HL-60 (cell line): ENCODE measurements at regions not wholly inside any gene's neighbourhood (a gene's known extent, or its start where the extent isn't known, plus 50 kb on each side); places are given as distances from the start of the nearest gene placed in this dataset.

Experiments
- DNase-seq, 2 experiments: peaks; one replicate each; pipeline ENCODE4 v3.0.0-alpha.2; 2010 to 2020; ENCODE audit warnings: low read depth in 1 of 2, low spot score in 1 of 2
- H3K27ac ChIP-seq: fragments of 250-450 bp; sonication (Bioruptor Pico); replicated peaks from 2 replicates; pipeline ENCODE4 v1.5.1; 2020; ENCODE audit warnings: mild to moderate bottlenecking, moderate library complexity
- H3K27me3 ChIP-seq: fragments of 250-450 bp; sonication (Bioruptor Pico); 2 replicates; pipeline ENCODE4 v1.5.1; 2021; ENCODE audit warnings: mild to moderate bottlenecking, moderate library complexity; ENCODE audit not compliant: insufficient read depth, poor library complexity, severe bottlenecking
- H3K4me3 ChIP-seq: replicated peaks from 2 replicates; pipeline ENCODE4 v1.5.1; 2011; ENCODE audit warnings: mild to moderate bottlenecking, control low read depth, low read length; ENCODE audit not compliant: insufficient read depth
- GABPA ChIP-seq: IDR thresholded peaks from 2 replicates; pipeline ENCODE4 v1.6.1; 2012; ENCODE audit warnings: low read depth
- POLR2AphosphoS5 ChIP-seq: IDR thresholded peaks from 2 replicates; pipeline ENCODE4 v1.6.1; 2012; ENCODE audit warnings: low read depth
- SPI1 ChIP-seq: IDR thresholded peaks from 2 replicates; pipeline ENCODE4 v1.6.1; 2012; ENCODE audit warnings: low read depth, mild to moderate bottlenecking, borderline replicate concordance
- TF ChIP-seq, protein P1 (sequence below): IDR thresholded peaks from one replicate; pipeline ENCODE4 v1.5.1; 2011; ENCODE audit warnings: low read length, control low read depth, inconsistent platforms; ENCODE audit not compliant: insufficient read depth
- TF ChIP-seq, protein P2 (sequence below): IDR thresholded peaks from 2 replicates; pipeline ENCODE4 v1.6.1; 2012; ENCODE audit warnings: low read depth; ENCODE audit not compliant: insufficient replicate concordance

DNA sequence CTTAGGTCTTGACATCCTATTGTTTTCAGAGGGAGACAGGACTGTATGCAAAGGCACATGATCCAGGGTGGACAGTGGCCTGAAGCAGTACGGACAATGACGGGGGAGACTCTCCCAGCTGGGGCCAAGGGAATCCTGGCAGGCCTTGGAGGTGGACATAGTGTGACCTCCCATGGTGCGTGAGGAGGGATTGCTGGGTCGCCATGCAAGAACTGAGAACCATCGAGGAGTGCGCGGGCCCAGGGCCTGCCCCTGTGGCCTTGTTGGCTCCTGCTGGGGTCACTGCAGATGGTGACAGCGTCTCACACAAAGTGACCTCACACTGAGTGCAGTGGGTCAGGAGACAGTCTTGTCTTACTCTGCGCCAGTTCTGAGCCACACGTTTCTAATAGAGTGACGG, 192.4 kb downstream of the GADD45G start:
- H3K4me3 ChIP-seq: no peak overlapping the region
- no peak overlapping the region for H3K27ac ChIP-seq
- no peaks in the 10 kb centered on the region for H3K27me3 ChIP-seq
- TF ChIP-seq GABPA (no peak), SPI1 (no peak), POLR2AphosphoS5 (no peak)
- TF ChIP-seq, protein P1, sequence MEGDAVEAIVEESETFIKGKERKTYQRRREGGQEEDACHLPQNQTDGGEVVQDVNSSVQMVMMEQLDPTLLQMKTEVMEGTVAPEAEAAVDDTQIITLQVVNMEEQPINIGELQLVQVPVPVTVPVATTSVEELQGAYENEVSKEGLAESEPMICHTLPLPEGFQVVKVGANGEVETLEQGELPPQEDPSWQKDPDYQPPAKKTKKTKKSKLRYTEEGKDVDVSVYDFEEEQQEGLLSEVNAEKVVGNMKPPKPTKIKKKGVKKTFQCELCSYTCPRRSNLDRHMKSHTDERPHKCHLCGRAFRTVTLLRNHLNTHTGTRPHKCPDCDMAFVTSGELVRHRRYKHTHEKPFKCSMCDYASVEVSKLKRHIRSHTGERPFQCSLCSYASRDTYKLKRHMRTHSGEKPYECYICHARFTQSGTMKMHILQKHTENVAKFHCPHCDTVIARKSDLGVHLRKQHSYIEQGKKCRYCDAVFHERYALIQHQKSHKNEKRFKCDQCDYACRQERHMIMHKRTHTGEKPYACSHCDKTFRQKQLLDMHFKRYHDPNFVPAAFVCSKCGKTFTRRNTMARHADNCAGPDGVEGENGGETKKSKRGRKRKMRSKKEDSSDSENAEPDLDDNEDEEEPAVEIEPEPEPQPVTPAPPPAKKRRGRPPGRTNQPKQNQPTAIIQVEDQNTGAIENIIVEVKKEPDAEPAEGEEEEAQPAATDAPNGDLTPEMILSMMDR: no peak
- TF ChIP-seq, protein P2, sequence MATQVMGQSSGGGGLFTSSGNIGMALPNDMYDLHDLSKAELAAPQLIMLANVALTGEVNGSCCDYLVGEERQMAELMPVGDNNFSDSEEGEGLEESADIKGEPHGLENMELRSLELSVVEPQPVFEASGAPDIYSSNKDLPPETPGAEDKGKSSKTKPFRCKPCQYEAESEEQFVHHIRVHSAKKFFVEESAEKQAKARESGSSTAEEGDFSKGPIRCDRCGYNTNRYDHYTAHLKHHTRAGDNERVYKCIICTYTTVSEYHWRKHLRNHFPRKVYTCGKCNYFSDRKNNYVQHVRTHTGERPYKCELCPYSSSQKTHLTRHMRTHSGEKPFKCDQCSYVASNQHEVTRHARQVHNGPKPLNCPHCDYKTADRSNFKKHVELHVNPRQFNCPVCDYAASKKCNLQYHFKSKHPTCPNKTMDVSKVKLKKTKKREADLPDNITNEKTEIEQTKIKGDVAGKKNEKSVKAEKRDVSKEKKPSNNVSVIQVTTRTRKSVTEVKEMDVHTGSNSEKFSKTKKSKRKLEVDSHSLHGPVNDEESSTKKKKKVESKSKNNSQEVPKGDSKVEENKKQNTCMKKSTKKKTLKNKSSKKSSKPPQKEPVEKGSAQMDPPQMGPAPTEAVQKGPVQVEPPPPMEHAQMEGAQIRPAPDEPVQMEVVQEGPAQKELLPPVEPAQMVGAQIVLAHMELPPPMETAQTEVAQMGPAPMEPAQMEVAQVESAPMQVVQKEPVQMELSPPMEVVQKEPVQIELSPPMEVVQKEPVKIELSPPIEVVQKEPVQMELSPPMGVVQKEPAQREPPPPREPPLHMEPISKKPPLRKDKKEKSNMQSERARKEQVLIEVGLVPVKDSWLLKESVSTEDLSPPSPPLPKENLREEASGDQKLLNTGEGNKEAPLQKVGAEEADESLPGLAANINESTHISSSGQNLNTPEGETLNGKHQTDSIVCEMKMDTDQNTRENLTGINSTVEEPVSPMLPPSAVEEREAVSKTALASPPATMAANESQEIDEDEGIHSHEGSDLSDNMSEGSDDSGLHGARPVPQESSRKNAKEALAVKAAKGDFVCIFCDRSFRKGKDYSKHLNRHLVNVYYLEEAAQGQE: no peak
- no peak for DNase-seq

DNA sequence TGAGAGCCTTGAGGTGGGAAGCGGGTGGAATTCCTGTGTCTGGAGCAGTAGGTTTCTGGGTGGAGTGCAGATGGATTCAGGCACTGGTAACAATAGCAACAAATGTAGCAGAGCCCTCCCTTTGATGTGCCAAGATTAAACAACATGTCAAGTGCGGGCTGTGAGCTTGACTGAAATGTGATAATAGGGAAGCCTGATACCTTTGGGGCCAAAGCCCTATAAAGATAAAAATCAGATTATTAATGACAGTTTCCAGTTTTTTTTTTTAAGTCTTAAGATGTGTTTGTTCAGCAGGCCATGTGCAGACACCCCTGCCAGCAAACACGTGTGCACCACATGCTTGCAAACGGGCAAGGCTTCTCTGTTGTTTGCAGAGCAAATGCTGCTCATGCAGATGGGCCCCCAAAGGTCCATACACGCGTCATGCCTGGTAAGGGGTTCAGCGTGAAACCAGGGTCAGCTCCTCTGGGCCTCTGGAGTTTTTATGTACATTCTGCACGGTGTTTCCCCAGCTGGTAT, 193.2 kb downstream of the GADD45G start:
- TF ChIP-seq POLR2AphosphoS5 (no peak), GABPA (no peak), SPI1 (no peak)
- TF ChIP-seq, protein P2: no peak
- TF ChIP-seq, protein P1: no peak
- Histone ChIP-seq H3K4me3 (no peak overlapping the region), H3K27me3 (no peaks in the 10 kb centered on the region), H3K27ac (no peak overlapping the region)
- no peak for DNase-seq

DNA sequence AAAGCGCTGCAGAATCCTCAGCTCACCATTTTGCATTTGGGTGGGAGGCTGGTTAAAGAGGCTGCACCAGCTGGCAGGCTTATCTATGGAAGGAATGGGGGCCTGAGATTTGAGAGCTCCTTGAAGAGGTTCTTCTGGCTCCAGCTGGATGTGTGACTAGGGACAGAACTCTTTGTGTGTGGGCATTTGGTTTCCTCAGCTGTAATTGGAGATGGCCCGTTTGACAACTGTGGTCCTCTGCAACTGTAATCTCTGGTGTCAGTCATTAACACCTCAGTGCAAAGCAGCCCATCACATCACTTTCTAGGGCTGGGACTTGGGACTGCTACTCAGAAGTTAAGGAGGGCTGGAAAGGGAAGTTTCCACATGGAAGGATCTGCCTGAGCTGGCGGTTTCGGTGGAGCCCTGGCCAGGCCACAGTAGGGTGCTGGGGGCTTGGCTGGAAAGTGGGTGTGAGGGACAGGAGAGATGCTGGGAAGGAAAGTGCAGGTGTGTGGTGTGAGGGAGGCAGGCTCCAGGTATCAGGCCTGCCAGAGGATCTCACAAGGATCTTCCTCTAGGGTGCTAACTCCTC, 193.8 kb downstream of the GADD45G start:
- Histone ChIP-seq H3K4me3 (no peak overlapping the region), H3K27me3 (no peaks in the 10 kb centered on the region), H3K27ac (no peak overlapping the region)
- DNase-seq: no peak
- TF ChIP-seq GABPA: no peak
- TF ChIP-seq, protein P2: no peak
- TF ChIP-seq POLR2AphosphoS5: no peak
- TF ChIP-seq, protein P1: no peak
- TF ChIP-seq SPI1: no peak
